ENCODE measurements at regions not wholly inside any gene's neighbourhood (a gene's known extent, or its start where the extent isn't known, plus 50 kb on each side); places are given as distances from the start of the nearest gene placed in this dataset.
"Not testable (repeated sequence)": the region's sequence is repeated elsewhere in the genome, so short reads cannot be mapped to it uniquely, and the experiment has no call there.

DNA sequence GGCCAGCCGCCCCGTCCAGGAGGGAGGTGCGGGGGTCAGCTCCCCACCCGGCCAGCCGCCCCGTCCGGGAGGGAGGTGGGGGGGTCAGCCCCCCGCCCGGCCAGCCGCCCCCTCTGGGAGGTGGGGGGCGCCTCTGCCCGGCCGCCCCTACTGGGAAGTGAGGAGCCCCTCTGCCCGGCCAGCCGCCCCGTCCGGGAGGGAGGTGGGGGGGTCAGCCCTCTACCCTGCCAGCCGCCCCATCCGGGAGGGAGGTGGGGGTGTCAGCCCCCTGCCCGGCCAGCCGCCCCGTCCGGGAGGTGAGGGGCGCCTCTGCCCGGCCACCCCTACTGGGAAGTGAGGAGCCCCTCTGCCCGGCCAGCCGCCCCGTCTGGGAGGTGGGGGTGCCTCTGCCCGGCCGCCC lies 61.5 kb upstream of the LMCD1 start:
- TF ChIP-seq CTCF, POLR2A (IDR thresholded peaks at IDR 0.05): not testable (repeated sequence)
